NCI-H2196 (cell line): ENCODE measurements at regions not wholly inside any gene's neighbourhood (a gene's known extent, or its start where the extent isn't known, plus 50 kb on each side); places are given as distances from the start of the nearest gene placed in this dataset.
"Not testable (repeated sequence)": the region's sequence is repeated elsewhere in the genome, so short reads cannot be mapped to it uniquely, and the experiment has no call there.

ENCODE experiments used
- DNase-seq: peaks from one replicate; lab custom pipeline; 2025; ENCODE audit not compliant: unreplicated experiment; lab: John Stamatoyannopoulos, UW

- DNase-seq, result no peak
Measured at GRCh38 chr18:30639361-30639760, 403.2 kb downstream of the DSC3 start.

GRCh38 chr18:30634249-30634648, 408.3 kb downstream of the DSC3 start:
- DNase-seq, result no peak

- DNase-seq, result no peak
Measured at GRCh38 chr18:30632071-30632698, 410.4 kb downstream of the DSC3 start.

- DNase-seq, result no peak
Measured at GRCh38 chr18:30625961-30626360, 416.6 kb downstream of the DSC3 start.

- DNase-seq, result no peak
Measured at GRCh38 chr18:30623401-30624065, 419.0 kb downstream of the DSC3 start.

- no peak for DNase-seq
Measured at GRCh38 chr18:30622635-30623034, 419.9 kb downstream of the DSC3 start.

GRCh38 chr18:30622104-30622503, 420.4 kb downstream of the DSC3 start:
- DNase-seq, result no peak

- DNase-seq, result no peak
Measured at GRCh38 chr18:30618567-30618966, 424.0 kb downstream of the DSC3 start.

- no peak for DNase-seq
Measured at GRCh38 chr18:30616414-30616813, 426.1 kb downstream of the DSC3 start.

- DNase-seq, result no peak
Measured at GRCh38 chr18:30613467-30613801, 429.1 kb downstream of the DSC3 start.

- no peak for DNase-seq
Measured at GRCh38 chr18:30601541-30601940, 441.0 kb downstream of the DSC3 start.

- DNase-seq, result no peak
Measured at GRCh38 chr18:30597202-30597601, 445.3 kb downstream of the DSC3 start.

- DNase-seq, result no peak
Measured at GRCh38 chr18:30596635-30597034, 445.9 kb downstream of the DSC3 start.

GRCh38 chr18:30595942-30596341, 446.6 kb downstream of the DSC3 start:
- no peak for DNase-seq

GRCh38 chr18:30594911-30595310, 447.6 kb downstream of the DSC3 start:
- DNase-seq, result not testable (repeated sequence)

GRCh38 chr18:30591462-30591861, 451.1 kb downstream of the DSC3 start:
- no peak for DNase-seq

GRCh38 chr18:30588673-30589164, 453.8 kb downstream of the DSC3 start:
- no peak for DNase-seq

- DNase-seq, result no peak
Measured at GRCh38 chr18:30583768-30584167, 458.8 kb downstream of the DSC3 start.

GRCh38 chr18:30582078-30582477, 460.5 kb downstream of the DSC3 start:
- no peak for DNase-seq

GRCh38 chr18:30578707-30579106, 463.8 kb downstream of the DSC3 start:
- DNase-seq, result no peak

GRCh38 chr18:30572214-30572613, 470.3 kb downstream of the DSC3 start:
- DNase-seq, result no peak

GRCh38 chr18:30568333-30568732, 474.2 kb downstream of the DSC3 start:
- no peak for DNase-seq

- no peak for DNase-seq
Measured at GRCh38 chr18:30566877-30567276, 475.7 kb downstream of the DSC3 start.
